ENCODE measurements at regions not wholly inside any gene's neighbourhood (a gene's known extent, or its start where the extent isn't known, plus 50 kb on each side); places are given as distances from the start of the nearest gene placed in this dataset.
"Not testable (repeated sequence)": the region's sequence is repeated elsewhere in the genome, so short reads cannot be mapped to it uniquely, and the experiment has no call there.

GRCh38 chr13:67440236-67440975 lies 210.3 kb upstream of the PCDH9 start:
- intact Hi-C loops (cut with micrococcal nuclease), result no loop called here
- H3K4me3 Mint-ChIP-seq, result no peak overlapping the region
- no peak overlapping the region for H3K27ac Mint-ChIP-seq
- no peaks in the 10 kb centered on the region for H3K4me1 Mint-ChIP-seq (ENCODE audit: low read depth)
- no peaks in the 10 kb centered on the region for H3K27me3 Mint-ChIP-seq
- no peaks in the 10 kb centered on the region for H3K36me3 Mint-ChIP-seq (ENCODE audit: low read depth)
- no peaks in the 10 kb centered on the region for H3K9me3 Mint-ChIP-seq

- intact Hi-C loops (cut with micrococcal nuclease), result no loop called here
- no peaks in the 10 kb centered on the region for H3K27me3 Mint-ChIP-seq
- H3K9me3 Mint-ChIP-seq, result no peaks in the 10 kb centered on the region
- no peaks in the 10 kb centered on the region for H3K36me3 Mint-ChIP-seq (ENCODE audit: low read depth)
- H3K4me1 Mint-ChIP-seq (ENCODE audit: low read depth), result no peaks in the 10 kb centered on the region
- no peak overlapping the region for H3K4me3 Mint-ChIP-seq
- no peak overlapping the region for H3K27ac Mint-ChIP-seq
Observed at GRCh38 chr13:67439365-67439764, 209.2 kb upstream of the PCDH9 start.

- intact Hi-C loops (cut with micrococcal nuclease), result no loop called here
- Mint-ChIP-seq H3K4me1 (ENCODE audit: low read depth) (no peaks in the 10 kb centered on the region), H3K4me3 (no peak overlapping the region), H3K27ac (no peak overlapping the region), H3K27me3 (no peaks in the 10 kb centered on the region), H3K36me3 (ENCODE audit: low read depth) (no peaks in the 10 kb centered on the region), H3K9me3 (no peaks in the 10 kb centered on the region)
Observed at GRCh38 chr13:67438465-67438864, 208.3 kb upstream of the PCDH9 start.

GRCh38 chr13:67437244-67437643 lies 207.1 kb upstream of the PCDH9 start:
- intact Hi-C loops (cut with micrococcal nuclease), result no loop called here
- no peak overlapping the region for H3K4me3 Mint-ChIP-seq
- no peaks in the 10 kb centered on the region for H3K4me1 Mint-ChIP-seq (ENCODE audit: low read depth)
- no peaks in the 10 kb centered on the region for H3K36me3 Mint-ChIP-seq (ENCODE audit: low read depth)
- H3K27me3 Mint-ChIP-seq, result no peaks in the 10 kb centered on the region
- no peak overlapping the region for H3K27ac Mint-ChIP-seq
- no peaks in the 10 kb centered on the region for H3K9me3 Mint-ChIP-seq

- Mint-ChIP-seq H3K36me3 (ENCODE audit: low read depth) (no peaks in the 10 kb centered on the region), H3K9me3 (no peaks in the 10 kb centered on the region), H3K4me1 (ENCODE audit: low read depth) (no peaks in the 10 kb centered on the region), H3K27ac (no peak overlapping the region), H3K4me3 (no peak overlapping the region), H3K27me3 (no peaks in the 10 kb centered on the region)
- intact Hi-C loops (cut with micrococcal nuclease), result no loop called here
Observed at GRCh38 chr13:67421475-67421874, 191.3 kb upstream of the PCDH9 start.

- H3K4me3 Mint-ChIP-seq, result no peak overlapping the region
- no peak overlapping the region for H3K27ac Mint-ChIP-seq
- no peaks in the 10 kb centered on the region for H3K36me3 Mint-ChIP-seq (ENCODE audit: low read depth)
- no peaks in the 10 kb centered on the region for H3K27me3 Mint-ChIP-seq
- no peaks in the 10 kb centered on the region for H3K4me1 Mint-ChIP-seq (ENCODE audit: low read depth)
- no peaks in the 10 kb centered on the region for H3K9me3 Mint-ChIP-seq
- intact Hi-C loops (cut with micrococcal nuclease), result no loop called here
Observed at GRCh38 chr13:67416047-67416925, 186.2 kb upstream of the PCDH9 start.

GRCh38 chr13:67410645-67411044 lies 180.5 kb upstream of the PCDH9 start:
- Mint-ChIP-seq H3K9me3 (no peaks in the 10 kb centered on the region), H3K27ac (no peak overlapping the region), H3K4me1 (ENCODE audit: low read depth) (no peaks in the 10 kb centered on the region), H3K36me3 (ENCODE audit: low read depth) (no peaks in the 10 kb centered on the region), H3K27me3 (no peaks in the 10 kb centered on the region), H3K4me3 (no peak overlapping the region)
- intact Hi-C loops (cut with micrococcal nuclease), result no loop called here

GRCh38 chr13:67408798-67409197 lies 178.7 kb upstream of the PCDH9 start:
- no peak overlapping the region for H3K27ac Mint-ChIP-seq
- no peaks in the 10 kb centered on the region for H3K27me3 Mint-ChIP-seq
- no peaks in the 10 kb centered on the region for H3K9me3 Mint-ChIP-seq
- no peak overlapping the region for H3K4me3 Mint-ChIP-seq
- intact Hi-C loops (cut with micrococcal nuclease), result no loop called here
- H3K36me3 Mint-ChIP-seq (ENCODE audit: low read depth), result no peaks in the 10 kb centered on the region
- no peaks in the 10 kb centered on the region for H3K4me1 Mint-ChIP-seq (ENCODE audit: low read depth)

- H3K4me3 Mint-ChIP-seq, result no peak overlapping the region
- H3K27ac Mint-ChIP-seq, result no peak overlapping the region
- intact Hi-C loops (cut with micrococcal nuclease), result no loop called here
- H3K4me1 Mint-ChIP-seq (ENCODE audit: low read depth), result no peaks in the 10 kb centered on the region
- no peaks in the 10 kb centered on the region for H3K36me3 Mint-ChIP-seq (ENCODE audit: low read depth)
- no peaks in the 10 kb centered on the region for H3K27me3 Mint-ChIP-seq
- H3K9me3 Mint-ChIP-seq, result peaks cover 55% of the 10 kb centered on the region
Observed at GRCh38 chr13:67402546-67402945, 172.4 kb upstream of the PCDH9 start.

- Mint-ChIP-seq H3K27me3 (no peaks in the 10 kb centered on the region), H3K4me3 (no peak overlapping the region), H3K4me1 (ENCODE audit: low read depth) (no peaks in the 10 kb centered on the region), H3K9me3 (peaks cover 33% of the 10 kb centered on the region), H3K36me3 (ENCODE audit: low read depth) (no peaks in the 10 kb centered on the region), H3K27ac (no peak overlapping the region)
- intact Hi-C loops (cut with micrococcal nuclease), result no loop called here
Observed at GRCh38 chr13:67395577-67395976, 165.4 kb upstream of the PCDH9 start.

- Mint-ChIP-seq H3K4me1 (ENCODE audit: low read depth) (no peaks in the 10 kb centered on the region), H3K27me3 (no peaks in the 10 kb centered on the region), H3K9me3 (no peaks in the 10 kb centered on the region), H3K36me3 (ENCODE audit: low read depth) (no peaks in the 10 kb centered on the region), H3K4me3 (no peak overlapping the region), H3K27ac (no peak overlapping the region)
- intact Hi-C loops (cut with micrococcal nuclease), result no loop called here
Observed at GRCh38 chr13:67392014-67392413, 161.9 kb upstream of the PCDH9 start.

- Mint-ChIP-seq H3K36me3 (ENCODE audit: low read depth) (no peaks in the 10 kb centered on the region), H3K9me3 (peaks cover 8% of the 10 kb centered on the region), H3K4me3 (no peak overlapping the region), H3K4me1 (ENCODE audit: low read depth) (no peaks in the 10 kb centered on the region), H3K27me3 (no peaks in the 10 kb centered on the region), H3K27ac (no peak overlapping the region)
- intact Hi-C loops (cut with micrococcal nuclease), result no loop called here
Observed at GRCh38 chr13:67390462-67391086, 160.4 kb upstream of the PCDH9 start.

GRCh38 chr13:67389171-67389570 lies 159.0 kb upstream of the PCDH9 start:
- Mint-ChIP-seq H3K4me3 (no peak overlapping the region), H3K4me1 (ENCODE audit: low read depth) (no peaks in the 10 kb centered on the region), H3K27ac (no peak overlapping the region), H3K27me3 (no peaks in the 10 kb centered on the region), H3K36me3 (ENCODE audit: low read depth) (no peaks in the 10 kb centered on the region), H3K9me3 (peaks cover 11% of the 10 kb centered on the region)
- intact Hi-C loops (cut with micrococcal nuclease), result no loop called here

GRCh38 chr13:67383109-67383757 lies 153.1 kb upstream of the PCDH9 start:
- H3K27me3 Mint-ChIP-seq; H3K27ac Mint-ChIP-seq; H3K4me1 Mint-ChIP-seq (ENCODE audit: low read depth); H3K36me3 Mint-ChIP-seq (ENCODE audit: low read depth); intact Hi-C loops (cut with micrococcal nuclease); H3K4me3 Mint-ChIP-seq: not testable (repeated sequence)
- peaks cover 34% of the 10 kb centered on the region for H3K9me3 Mint-ChIP-seq
